ENCODE measurements at regions not wholly inside any gene's neighbourhood (a gene's known extent, or its start where the extent isn't known, plus 50 kb on each side); places are given as distances from the start of the nearest gene placed in this dataset.
A peak's percentile ranks its signal among the peaks of the same experiment; 100 is the strongest.
"Not testable (repeated sequence)": the region's sequence is repeated elsewhere in the genome, so short reads cannot be mapped to it uniquely, and the experiment has no call there.

GRCh38 chr15:92733090-92733933 is 77.7 kb upstream of the FAM174B start:
- TF ChIP-seq CTCF (IDR thresholded peaks at IDR 0.05) = no peak
- no peak for ATAC-seq (ENCODE audit: low FRiP score)

GRCh38 chr15:92733934-92734521 is 78.5 kb upstream of the FAM174B start:
- DNase-seq (ENCODE audit: low spot score) = no peak
- peak; percentile 32 for ATAC-seq (ENCODE audit: low FRiP score)
- TF ChIP-seq CTCF (IDR thresholded peaks at IDR 0.05) = no peak

More at GRCh38 chr15:92733090-92733933, 77.7 kb upstream of the FAM174B start:
- DNase-seq (ENCODE audit: low spot score) = no peak

GRCh38 chr15:92739246-92739645 is 83.7 kb upstream of the FAM174B start:
- not testable (repeated sequence) for ATAC-seq (ENCODE audit: low FRiP score); DNase-seq (ENCODE audit: low spot score)

- no peak for TF ChIP-seq CTCF (IDR thresholded peaks at IDR 0.05)
- no peak for ATAC-seq (ENCODE audit: low FRiP score)
These were observed 90.3 kb upstream of the FAM174B start for GRCh38 chr15:92745845-92746271.

GRCh38 chr15:92747047-92747446 is 91.5 kb upstream of the FAM174B start:
- TF ChIP-seq CTCF (IDR thresholded peaks at IDR 0.05) = no peak
- ATAC-seq (ENCODE audit: low FRiP score) = no peak

More at GRCh38 chr15:92745845-92746271, 90.3 kb upstream of the FAM174B start:
- DNase-seq (ENCODE audit: low spot score) = no peak

GRCh38 chr15:92749216-92749615 is 93.6 kb upstream of the FAM174B start:
- no peak for ATAC-seq (ENCODE audit: low FRiP score)
- DNase-seq (ENCODE audit: low spot score) = no peak
- no peak for TF ChIP-seq CTCF (IDR thresholded peaks at IDR 0.05)

More at GRCh38 chr15:92747047-92747446, 91.5 kb upstream of the FAM174B start:
- no peak for DNase-seq (ENCODE audit: low spot score)

- TF ChIP-seq CTCF (IDR thresholded peaks at IDR 0.05) = no peak
- no peak for ATAC-seq (ENCODE audit: low FRiP score)
- DNase-seq (ENCODE audit: low spot score) = no peak
These were observed 94.4 kb upstream of the FAM174B start for GRCh38 chr15:92749946-92750345.

Data from omental fat pad (tissue), 3 donors.